DMS53 treated with DMSO at 0.1 percent for 48 hours (cell line): ENCODE measurements at regions not wholly inside any gene's neighbourhood (a gene's known extent, or its start where the extent isn't known, plus 50 kb on each side); places are given as distances from the start of the nearest gene placed in this dataset.
A peak's percentile ranks its signal among the peaks of the same experiment; 100 is the strongest.
"Not testable (repeated sequence)": the region's sequence is repeated elsewhere in the genome, so short reads cannot be mapped to it uniquely, and the experiment has no call there.

ENCODE experiments used
- DNase-seq: peaks from one replicate; lab custom pipeline; 2025; ENCODE audit not compliant: unreplicated experiment; lab: John Stamatoyannopoulos, UW

DNA sequence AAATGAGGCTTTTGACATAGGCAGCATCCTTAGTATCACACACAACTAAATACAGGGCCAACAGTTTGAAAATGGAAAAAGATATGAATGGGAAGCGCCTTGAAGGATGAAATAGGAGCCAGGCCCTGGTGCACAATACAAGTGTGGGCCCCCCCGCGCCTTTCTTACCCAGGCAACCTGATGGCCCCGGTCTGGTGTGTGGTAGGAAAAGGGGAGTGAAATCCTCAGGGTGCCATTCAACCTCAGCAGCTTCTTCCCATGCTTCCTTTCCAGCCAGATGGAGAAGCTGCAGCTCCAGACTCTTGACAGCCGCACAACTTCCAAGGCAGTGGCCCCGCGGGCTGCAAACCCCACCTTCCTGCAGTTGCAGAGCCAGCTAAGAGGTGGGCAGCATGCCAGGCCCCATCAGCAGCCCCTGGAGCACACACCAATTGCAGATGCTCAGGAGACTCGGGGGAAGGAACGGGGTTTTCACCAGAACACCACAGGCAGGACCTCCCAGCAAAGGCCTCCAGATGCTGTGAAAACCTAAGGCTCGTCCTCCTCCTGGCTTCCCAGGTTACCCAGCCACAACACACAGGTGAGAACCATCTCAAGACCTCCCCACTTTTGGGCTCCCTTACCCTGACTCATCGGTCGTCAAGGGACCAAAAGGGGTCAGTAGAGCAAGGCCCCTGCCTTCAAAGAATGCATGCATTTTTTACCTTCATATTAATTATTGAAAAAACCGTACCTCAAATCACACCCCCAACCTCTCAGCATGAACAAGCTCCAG, 101.6 kb downstream of the CPN2 start:
- no peak for DNase-seq

DNA sequence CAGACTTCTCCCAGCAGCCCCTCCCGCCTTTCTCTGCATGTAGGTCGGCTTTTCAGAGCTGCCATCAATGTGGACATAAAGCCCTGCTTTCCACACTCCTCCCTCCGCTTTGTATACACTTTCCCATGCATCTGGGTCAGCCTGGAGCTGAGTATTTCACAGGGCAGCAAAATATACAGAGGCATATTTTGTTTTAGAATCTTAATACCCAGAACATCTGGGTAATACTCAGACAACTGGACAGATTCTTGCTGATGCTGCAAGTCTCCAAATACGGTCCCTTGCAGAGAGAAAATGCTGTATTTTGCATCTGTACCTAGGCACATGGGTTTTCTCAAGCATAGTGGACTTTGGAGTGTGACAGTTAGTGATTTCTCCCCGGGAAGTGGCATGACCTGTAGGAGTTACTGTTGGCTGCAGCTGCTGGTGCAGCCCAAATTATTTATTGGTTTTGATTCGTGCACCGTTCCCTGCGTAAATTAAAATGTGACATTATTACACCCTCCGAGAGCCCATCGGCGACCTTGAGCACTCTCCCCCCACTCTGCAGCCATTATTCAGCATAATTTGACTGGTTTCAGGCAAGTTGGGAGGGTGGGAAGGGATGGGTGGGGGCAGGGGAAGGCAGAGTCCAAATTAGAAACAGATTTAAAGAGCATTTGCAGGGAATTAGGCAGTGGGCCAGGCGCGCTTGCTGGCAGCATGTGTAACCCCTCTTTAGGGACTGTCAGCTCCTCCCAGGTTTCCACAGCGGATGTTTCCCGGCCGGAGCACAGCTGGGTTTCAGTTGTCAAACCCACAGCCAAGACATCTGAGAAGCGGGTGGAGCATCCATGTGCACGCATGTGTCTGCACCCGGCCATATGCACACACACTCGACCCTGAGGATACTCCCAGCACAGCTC, 100.8 kb downstream of the CPN2 start:
- DNase-seq = no peak

DNA sequence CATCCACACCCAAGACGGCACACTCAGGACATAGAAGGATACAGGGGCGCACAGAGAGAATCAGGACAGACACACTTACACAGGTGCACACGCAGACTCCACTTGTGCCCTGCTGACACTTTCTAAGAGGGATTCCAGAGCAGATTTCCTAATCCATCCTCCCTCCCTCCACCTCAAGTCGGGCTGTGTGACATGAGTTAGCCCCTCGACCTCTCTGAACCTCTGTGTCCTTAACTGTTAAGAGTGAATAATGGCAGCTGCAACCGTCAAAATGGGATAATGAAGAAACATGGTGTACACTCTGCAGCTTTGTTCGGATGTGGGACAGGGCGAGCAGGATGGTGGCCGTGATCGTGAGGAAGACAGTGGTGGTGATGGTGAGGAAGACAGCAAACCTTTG, 100.1 kb downstream of the CPN2 start:
- DNase-seq = no peak

DNA sequence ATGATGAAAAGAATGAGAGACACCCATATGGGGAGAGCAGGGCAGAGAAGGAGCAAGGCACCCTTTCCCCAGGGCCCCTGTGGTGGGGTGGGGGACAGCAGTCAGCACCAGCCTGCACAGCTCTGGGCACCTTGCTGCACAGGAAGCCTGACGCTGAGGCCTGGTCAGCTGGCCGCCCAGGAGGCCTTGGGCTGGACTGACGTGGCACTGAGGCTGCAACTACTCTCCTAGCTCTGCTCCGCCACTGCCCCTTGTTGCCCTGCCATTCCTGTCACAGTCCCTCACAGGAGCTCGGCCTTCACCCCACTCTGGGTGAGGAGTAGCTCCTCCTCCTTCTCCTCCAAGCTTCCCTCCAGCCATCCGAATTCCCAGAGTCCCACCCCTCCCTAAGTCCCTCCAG, 99.7 kb downstream of the CPN2 start:
- no peak for DNase-seq

DNA sequence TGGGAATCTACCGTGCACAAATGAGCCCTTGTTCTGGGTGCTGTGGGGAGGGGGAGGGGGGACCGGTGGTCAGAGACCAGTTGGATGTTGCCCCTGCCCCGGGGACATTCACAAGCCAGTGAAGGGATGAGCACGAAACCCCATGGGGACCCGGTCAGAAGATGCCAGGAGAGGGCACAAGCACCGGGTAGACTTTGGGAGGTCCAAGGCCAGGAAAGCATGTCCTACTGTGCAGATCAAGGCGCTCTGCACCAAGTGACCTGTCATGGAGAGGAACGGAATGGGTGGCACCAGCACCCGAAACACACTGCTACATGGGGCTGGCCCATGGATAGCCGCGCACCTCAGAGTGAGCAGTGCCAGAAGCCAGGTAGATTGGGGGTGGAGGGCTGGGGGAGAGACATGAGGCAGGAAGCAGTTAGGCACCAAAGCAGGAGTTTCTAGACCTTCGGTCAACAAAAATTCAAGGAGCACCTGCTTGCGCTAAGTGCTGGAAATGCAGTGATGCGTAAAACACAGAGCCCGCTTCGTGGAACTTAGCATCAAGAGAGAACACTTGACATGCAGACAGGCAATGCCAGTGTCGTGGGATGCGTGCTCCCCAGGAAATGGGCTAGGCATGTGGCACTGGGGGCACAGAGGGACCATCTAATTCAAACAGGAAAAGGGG, 99.1 kb downstream of the CPN2 start:
- peak; percentile 71 for DNase-seq

DNA sequence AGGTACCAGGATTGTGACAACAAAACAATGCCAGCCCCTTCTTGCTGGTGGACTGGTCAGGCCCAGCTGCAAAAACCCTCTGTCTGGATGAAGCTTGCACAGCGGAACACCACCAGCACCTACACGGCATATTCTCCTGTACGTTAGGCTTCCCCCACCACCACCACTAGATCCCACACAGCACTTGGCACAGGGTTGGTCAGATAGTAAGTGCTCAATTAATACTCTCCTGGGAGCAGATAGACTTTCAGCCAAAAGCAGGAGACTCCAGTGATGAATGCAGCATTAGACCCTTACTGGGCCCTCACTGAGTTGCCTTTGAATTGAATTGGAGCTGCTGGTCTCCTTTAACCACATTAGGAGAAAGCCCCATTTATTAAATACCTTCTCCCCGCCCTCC, 97.9 kb downstream of the CPN2 start:
- no peak for DNase-seq

DNA sequence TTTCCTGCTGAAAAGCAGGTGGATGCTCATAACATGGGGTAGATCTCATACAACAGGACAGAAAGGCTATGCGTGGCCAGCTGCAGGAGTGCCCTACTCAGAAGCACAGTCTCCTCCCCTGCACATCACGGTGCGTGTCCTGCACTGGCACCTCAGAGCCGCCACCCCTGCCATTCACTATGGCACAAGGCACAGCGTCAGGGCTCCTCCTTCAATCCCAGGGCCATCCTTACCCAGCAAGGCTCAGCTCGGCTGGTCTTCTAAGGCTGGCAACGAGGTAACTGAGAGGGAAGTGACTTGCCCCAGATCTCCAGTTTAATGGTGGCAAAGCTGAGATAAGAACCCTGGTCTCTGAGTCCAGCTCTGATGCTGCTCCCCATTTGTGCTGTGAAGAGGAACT, 97.1 kb downstream of the CPN2 start:
- DNase-seq = no peak

DNA sequence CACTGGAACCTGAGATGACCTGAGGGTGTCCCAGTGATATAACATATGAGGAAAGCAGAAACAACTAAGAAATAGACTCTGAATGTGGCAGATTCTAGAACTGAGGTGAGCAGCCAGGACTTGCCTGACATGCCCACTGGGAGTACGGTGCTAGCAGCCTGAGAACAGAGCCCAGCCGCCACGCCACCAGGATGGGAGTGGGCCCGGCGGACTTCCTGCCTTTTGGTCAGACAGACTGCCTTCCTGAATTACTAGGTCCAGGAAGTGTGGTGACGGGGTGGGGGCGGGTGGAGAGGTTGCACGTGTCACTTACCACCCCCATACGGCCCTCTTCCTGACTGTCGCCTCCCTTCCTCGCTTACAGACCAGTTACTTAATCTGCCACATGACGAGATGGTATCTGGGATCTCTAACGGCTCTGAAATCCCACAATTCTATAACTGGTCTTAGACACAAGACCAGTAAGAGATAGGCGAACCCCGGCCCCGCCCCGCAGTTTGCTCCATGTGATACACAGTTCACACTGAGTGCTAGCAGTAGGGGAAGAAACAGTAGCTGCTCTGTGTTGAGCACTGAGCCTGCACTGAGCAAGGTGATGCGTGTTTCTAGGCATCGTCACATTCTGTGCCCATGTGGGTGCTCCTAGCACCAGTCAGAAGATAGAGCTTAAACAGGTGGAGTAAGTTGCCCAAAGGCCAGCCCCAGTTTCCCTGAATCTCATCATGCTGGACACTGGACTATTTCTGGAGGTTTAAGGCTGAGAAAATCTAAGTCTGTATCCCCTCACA, 95.7 kb downstream of the CPN2 start:
- no peak for DNase-seq

DNA sequence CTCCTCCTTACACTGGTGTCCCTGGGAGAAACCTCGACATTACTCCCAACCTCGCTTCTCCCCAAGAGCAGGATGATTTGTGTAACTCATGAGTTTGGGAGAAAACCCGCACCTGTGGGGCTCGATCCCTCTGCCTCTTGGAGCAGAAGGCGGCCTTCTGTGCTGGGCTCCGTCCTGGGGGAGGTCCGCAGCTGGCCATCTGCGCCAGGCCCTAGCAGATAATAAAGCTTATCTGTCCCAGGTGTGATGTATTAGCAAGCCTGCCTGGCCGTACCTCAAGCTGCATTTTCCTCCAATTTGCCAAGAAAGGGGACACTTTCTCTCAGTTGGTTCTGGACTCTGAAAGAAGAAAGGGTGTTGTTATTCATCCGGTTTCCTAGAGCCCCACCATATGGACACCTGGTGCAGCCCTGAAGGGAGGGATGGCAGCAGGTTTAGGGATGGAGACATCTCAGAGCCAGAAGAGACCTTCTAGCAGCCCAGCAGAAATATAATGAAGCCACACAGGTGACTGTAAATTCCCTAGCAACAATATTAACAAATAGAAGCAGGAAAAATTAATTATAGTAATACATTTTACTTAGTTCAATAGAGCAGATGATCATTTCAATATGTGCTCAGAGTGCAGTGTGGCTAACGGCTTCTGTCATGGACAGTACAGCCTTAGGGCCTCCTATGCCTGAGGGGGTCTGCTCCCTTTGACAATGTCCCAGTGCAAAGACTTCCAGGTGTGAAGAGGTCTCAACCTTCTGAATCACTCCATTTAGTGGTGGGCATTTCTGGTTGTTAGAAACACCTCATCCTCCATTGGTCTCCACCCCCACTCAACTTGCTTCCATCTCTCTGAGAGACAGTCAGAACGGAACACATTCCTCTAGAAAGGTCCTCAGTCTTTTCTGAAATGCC, 94.8 kb downstream of the CPN2 start:
- DNase-seq = no peak

DNA sequence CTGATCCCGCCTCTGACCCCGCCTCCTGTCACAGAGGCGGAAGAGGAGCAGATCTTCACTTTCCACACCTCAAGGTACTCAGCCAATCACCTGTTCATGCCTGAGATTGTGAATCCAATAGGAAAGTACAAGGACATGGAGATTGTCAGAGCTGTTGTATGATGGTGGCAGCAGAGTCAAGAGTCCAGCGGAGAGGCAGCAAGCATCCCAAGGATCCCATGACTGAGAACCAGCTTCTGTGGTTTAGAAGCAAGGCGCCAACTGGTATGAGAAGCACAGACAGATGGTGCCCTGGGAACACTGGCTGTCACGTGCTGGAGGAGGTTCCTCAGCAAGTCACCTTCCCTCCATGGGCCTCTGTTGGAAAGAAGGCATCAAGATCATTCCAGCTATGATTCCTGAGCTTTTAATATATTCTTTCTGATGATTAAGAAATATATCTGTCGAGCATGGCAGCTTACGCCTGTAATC, 93.9 kb downstream of the CPN2 start:
- DNase-seq = no peak

DNA sequence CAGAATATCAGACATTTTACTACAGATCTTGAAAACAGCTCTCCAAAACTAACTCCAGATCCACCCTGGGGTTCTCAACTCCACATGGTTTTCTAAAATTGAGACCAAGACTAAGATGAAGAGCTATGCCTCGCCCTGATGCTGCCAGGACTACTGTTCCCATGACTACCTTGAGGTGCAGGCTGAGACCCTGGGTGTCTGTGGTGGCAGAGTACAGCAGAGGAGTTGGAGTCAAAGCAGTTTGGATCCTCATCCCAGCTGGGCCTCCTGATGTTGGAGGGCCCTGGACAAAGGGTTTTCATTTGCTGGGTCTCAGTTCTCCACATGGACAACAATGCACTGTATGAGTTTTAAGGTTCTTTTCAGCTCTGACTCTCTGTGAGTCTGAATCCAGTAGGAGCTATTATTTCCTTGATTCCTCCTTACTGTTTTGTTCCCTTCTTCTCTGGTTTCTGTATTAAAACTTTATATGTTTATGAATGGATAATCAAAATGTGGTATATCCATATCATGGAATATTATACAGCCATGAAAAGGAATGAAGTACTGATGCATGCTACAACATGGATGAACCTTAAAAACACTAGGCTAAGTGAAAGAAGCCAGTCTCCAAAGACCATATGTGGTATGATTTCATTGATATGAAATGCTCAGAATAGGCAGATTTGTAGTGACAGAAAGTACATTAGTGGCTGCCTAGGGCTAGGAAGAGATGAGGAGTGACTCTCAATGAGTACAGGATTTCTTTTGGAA, 93.0 kb downstream of the CPN2 start:
- DNase-seq = no peak

DNA sequence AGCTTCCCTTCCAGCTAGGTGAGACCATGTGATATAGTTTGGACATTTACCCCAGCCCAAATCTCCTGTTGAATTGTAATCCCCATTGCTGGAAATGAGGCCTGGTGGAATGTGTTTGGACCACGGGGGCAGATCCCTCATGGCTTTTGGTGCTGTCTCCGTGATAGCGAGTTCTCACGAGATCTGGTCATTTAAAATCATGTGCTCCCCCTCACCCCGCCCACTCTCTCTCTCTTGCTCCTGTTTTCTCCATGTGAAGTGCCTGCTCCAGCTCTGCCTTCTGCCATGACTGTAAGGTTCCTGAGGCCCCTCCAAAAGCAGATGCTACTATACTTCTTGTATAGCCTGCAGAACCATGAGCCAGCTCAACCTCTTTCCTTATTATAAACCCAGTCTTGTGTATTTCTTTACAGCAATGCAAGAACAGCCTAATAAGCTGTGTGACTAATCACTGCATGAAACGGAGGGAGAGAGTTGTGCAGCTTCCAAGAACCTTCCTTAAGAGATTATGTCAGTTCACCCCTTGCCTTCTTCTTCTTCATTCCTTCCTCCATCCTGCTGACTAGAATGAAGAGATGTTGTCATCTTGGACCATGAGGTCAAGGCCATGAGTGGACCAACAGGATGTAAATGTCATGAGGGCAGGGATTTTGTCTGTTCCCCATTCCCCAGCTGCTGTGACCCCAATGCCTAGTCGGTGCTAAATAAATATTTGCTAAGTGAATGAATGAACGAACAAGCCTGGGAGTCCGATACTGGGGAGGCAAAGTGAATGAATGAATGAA, 91.0 kb downstream of the CPN2 start:
- no peak for DNase-seq

DNA sequence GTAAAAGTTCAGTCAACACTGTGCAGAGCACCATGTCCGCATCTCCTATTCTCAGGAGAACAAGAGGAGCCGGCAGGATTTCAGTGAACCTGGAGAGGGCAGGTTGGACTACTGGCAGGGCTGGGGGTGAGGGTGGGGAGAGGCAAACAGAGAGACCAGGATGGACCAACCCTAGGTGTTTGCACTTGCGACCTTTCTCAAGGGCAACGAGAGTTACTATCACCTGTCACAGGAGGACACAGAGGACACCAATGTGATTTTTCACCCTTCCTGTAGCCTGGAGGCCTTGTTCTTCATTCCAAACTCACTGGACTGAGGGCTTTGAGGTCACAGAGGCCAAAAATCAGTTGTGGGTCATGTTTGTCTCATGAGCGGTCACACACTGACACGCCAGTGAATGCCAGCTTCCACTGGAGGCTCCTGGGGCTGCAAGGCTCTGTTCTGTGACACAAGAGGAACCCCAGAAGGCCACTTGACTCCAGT, 89.5 kb downstream of the CPN2 start:
- DNase-seq = no peak

DNA sequence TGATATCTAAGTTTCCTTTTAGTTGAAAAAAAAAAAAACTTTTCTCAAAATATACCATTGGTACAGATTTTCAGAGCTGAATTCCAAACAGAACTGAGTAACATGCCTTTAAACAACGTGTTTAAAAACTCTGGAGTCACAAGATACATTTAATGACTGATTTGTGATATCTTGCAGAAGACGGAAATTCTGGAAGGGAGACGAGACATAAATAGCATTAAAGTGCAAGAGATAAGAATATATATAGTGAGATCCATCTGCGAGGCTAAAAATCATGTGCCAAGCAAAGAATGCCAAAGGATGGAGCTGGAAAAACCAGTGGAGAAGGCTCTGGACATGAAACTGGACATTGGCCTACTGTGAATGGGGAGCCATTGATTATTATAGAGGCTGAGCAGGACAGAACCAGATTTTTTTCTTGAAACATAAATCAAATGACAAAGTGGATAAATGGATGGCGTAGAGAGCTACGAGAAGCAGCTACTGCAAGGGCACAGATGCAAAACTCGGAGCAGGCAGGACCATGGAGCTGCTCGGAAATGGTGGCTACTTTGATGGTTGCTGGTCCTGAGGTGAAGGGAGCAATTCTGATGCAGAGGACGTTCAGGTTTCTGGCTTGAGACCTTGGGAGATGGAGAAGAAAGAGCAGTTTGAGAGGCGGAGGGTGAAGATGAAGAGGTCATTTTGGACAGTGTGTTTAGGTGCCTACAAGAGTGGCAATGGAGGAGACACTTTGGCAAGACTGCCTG, 88.8 kb downstream of the CPN2 start:
- DNase-seq = no peak

DNA sequence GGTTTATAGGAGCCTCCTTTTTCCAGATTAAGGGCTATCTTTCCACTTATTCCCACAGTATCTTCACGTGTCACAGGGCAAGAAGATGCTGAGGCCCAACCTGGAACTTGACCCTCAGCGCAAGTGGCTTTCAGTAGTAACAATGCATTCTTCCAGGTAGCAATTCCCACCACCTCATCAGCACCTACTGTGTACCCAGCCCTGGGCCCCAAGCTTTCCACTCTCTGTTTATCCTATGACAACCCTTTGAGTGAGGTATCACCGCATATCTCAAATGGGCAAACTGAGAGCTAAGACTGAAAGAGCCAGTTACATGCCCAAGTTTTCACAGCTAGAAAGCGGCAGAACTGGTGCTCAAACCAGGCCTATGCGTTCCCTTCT, 88.2 kb downstream of the CPN2 start:
- DNase-seq = no peak

DNA sequence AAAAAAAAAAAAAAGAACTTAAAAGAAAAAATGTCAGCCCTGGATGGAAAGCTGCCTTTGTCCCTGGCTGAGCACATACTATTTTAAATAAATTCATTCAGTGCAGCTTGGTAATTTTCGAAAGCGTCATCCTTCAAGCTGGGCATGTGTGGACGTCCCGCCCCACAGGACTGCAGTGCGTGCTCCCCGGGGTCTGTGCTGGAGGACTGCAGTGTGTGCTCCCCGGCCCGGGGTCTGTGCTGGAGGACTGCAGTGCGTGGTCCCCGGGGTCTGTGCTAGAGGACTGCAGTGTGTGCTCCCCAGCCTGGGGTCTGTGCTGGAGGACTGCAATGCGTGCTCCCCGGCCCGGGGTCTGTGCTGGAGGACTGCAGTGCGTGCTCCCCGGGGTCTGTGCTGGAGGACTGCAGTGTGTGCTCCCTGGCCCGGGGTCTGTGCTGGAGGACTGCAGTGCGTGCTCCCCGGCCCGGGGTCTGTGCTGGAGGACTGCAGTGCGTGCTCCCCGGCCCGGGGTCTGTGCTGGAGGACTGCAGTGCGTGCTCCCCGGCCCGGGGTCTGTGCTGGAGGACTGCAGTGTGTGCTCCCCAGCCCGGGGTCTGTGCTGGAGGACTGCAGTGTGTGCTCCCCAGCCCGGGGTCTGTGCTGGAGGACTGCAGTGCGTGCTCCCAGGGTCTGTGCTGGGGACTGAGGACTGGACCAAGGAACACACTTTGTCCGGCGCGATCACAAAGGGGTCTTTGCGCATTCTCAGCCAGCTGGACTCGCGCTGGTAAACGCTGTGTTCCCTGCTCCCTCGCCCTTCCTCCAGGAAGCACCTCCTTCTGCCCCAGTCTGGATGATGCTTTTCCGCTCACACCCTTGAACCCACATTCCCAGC, 86.3 kb downstream of the CPN2 start:
- DNase-seq = not testable (repeated sequence)

DNA sequence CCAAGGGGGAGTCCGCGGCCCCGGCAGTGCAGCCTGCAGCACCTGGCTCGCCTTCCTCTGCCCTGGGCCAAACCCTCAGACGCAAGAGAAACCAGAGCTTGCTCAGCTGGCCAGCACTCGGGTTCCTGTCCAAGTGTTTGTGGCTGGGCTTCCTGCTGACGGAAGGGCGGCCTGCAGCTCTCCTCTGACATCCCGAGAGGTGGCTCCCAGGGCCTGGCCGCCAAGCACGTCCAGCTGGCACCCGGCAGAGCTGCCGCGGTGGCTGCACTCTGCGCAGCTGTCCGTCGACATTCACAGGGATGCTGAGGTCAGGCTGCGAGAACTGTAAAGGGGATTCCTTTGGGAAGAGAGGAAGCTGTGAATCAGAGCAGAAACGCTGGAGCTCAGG, 85.6 kb downstream of the CPN2 start:
- peak; percentile 63 for DNase-seq
